ENCODE measurements at regions not wholly inside any gene's neighbourhood (a gene's known extent, or its start where the extent isn't known, plus 50 kb on each side); places are given as distances from the start of the nearest gene placed in this dataset.

DNA sequence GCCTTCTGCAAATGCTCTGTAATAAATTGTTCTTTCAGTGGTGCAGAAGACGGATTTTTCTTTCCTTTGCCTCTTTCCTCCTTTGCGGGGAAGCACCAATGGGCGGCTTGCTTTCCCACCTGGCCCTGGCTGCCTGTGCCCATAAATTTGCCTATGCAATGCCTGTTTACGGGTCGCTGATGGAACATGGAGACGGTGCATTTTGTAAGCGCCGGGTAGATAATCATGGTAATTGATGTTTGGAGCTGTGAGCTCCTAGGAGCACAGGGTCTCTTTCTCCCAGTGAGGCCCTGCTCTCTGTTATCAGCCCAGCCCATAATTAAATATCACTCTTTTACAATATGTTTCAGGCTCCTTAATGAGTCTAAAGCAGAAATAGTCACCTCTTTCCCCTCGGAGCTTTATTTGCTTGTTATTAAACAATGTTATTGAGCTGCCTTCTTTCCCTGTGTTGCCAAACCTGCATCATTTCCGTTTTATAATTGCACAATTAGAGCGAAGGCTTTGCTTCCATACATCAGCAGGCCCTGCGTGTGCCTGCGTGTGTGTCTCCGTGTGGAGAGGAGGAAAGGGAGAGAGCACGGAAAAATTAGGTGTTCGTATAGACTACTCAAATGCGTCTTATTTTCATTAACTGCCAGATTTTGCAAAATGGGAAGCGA, 437.4 kb upstream of the POU3F3 start:
- DNase-seq, result no peak

DNA sequence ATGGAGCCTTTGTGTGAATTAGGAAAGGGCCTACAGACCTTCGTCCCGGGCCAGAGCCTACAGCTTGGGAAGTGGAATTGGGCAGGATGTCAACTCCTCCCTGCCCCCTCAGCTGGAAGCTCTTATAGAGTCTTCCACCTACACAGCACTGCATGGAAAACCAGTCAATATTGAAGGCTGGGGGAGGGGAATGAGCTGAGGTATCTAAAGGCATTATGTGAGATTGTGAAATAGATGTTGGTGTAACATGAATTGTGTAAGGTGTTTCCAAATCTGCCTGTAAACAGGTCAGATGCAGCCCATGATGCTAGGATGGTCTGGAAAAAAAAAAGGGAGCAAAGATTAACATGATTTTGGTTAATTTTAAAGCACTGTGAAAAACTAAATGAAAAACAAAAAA, 433.5 kb upstream of the POU3F3 start:
- no peak for DNase-seq

DNA sequence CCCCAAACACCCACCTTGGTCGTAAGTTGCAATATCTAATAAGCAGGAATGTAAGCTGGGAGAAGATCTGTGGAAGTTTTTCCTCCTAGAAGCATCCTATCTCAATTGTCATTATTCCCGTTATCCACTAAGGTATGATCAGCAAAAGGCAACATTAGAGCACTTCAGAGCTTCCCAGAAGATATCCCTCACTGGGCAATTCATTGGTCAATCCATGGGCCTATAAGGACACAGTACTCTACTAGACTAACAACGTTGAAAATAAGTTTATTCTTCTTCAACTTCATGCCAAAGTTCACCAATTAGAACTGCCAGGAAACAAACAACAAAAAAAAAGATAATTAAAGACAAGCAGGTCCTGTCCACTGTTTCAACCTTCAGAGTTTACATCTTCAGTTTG, 433.0 kb upstream of the POU3F3 start:
- DNase-seq, result no peak

DNA sequence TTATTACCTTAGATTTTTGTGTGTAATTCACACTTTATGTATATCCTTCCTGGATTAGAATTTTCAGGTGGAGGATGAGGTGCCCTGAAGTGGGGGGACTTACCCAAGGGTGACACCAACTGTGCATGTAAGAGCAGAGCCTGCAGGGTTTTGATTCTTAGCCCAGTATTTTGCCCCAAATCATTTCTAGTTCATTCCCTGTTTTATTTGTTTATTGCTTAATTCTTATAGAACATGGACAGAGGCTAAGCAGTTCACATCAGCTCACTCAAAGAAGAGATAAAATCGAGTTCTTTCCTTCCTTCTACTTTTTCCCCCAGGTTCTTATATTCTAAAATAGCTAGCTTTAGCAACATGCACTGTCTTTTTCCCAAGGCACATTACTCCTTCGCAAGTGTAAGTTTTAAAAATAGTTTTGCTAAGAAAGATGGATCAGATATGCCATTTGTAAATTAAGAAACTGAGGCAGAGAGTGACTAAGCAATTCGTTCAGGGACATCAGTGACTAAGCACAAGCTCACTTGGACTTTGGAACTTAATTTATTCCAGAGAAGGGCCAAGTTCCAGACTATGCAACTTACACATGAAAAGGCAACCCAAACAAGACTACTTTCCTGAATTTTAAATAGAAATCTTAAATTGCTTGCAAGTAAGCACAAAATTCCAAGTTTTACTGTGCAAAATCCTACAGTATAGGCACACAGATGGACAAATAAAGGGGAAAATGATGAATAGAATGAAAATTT, 427.9 kb upstream of the POU3F3 start:
- DNase-seq, result no peak

DNA sequence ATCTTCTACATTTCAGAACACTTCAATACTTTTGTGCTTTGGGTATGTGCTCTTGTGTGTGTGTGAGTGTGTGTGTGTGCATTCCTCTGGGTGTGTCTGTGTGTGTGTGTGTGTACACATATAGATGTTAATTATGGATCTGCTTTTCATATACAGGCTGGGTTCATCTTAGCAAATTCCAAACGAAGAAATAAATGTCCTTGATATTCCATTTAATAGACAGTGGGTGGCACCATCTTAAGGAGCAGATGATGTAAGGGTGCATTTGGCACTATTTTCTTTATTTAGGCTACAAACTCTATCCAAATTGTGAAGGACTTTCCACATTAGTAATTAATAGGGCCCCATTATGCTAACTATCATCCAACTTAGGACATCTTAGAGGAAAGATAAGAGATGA, 425.8 kb upstream of the POU3F3 start:
- no peak for DNase-seq

DNA sequence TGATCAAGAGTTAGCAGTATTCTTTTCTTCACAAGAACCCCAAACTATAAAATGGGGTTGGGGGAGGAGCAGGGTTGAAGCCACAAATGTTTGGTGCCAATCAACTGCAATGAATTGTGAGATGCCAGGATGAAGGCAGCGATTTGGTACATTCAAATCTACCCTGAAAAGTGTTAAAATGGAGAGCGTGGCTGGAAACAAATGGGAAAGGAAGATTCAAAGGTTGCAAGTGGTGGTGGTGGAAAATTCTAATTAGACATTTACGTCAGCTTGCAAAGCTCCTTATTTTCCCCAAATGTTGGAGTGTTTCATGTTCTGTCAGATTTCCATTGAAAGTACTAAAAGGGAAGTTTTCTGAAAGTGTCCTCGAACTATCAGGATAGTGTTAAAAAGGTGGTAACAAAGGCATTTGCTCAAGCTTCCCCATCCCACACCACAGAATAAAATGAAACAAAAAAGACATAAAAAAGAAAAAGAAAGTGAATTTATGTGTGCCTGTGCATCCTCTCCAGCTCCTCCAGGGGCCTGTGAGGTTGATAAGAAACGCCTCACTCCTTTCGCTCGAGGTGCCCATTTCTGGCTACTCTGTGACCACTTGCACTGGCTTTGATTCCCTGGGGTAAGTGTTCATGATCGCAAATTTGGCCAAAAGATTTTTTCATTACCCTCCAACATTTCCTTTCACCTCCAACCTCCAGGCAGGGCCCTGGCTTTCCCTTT, 424.1 kb upstream of the POU3F3 start:
- no peak for DNase-seq

DNA sequence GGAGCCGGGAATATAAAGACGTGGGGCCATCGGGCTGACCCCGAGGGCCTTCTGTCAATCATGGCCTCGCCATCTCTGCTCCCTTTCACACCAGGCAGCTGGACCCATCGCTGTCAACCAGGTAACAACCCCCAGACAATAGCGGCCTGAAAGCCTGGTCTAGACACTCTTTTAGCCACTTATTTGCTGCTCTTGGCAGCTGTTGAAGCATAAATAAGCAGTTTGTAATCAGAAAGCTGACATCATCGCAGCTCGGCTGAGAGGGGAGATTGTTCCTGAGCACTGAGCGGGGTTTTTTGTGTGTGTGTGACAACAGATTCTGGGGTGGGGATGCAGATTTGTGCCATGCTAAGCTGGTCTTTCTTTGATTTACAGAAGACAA, 423.6 kb upstream of the POU3F3 start:
- no peak for DNase-seq

DNA sequence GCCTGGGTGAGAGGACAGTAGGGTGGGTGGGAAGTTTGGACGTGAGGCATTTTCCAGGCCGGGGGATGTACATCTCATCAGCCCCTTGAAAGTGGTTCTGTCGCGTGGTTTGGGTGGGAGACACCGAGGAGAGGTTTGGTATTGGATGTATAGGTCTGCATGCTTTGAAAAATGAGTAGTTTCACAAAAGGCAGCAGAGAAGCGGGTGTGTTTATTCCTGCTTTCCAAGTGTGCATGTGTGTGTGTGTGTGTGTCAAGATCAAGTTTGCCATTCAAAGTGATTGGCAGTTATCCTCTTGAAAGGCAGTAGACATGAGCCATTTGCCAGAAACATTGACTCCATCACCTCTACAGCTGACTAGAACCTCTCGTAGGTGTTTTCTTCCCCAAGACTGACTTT, 423.1 kb upstream of the POU3F3 start:
- no peak for DNase-seq

DNA sequence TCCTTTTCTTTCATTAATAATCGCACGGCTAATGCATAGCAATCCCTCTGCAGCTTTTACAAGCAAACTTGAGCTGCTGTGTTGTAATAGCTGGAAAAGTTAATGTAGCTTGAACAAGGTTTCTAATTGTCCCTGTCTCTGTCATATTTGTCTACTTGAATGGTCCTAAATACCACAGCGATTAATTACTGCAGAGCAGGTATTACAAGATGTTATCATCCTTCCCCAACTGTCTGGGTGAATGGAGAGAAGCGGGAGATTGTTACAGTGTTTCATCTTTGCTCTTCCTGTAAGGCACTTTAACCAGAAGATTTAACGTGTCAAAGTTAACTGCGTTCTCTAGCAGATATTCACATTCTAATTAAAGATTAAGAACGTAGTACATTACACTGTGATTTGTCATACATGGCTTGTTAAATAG, 422.2 kb upstream of the POU3F3 start:
- DNase-seq, result no peak

DNA sequence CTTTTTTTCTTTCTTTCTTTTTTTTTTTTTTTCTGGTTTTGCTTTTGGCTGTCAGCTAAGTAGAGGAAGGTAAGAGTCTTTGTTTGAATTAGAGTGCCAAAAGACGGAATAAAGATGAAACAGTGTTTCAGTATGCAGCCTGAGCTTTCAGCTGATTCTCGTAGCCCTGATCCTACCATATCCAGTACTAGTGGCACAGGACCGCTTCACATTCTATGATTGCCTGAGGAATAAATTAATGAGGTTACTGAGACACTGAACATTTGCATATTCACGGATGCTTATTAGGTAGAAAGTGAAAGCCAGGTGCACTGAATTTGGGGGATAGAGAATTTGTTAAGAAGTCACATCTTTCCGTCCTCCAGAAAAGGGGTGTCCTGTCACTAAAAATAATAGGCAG, 421.5 kb upstream of the POU3F3 start:
- DNase-seq, result no peak

DNA sequence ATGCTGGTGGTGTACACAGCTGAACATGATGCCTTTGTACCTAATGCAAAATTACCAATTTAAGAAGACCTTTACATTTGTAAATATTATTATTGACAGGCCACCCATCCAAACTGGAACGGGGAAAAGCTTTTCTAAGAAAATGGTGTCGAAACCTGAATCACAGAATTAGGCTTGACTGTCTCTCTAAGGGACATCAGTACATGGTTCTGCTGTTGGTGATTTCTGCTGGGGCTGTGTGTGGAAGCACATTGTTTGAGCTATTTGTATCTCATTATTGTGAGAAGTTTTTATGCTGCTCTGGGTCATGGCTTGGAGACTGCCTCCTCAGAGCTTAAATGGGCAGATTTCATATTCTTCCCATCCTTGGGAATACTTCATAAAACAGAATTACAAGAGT, 420.9 kb upstream of the POU3F3 start:
- no peak for DNase-seq

DNA sequence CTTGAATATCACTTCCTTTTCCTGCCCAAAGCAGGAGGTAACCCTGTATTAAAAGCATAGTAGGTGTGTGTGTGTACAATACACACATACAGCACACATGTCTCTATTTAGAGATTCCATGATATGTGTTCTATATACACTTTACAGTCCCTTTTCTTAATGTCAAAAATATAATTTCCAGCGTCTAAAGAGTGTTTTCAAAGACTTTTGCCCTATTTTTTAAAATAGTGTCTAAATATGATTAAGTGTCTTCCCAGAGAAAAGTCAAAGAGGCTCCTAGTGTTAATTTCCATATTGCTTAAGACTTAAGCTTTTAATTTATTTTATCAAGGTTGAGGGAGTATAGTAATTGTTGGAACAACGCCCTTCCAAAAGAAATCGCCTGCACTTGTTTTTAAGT, 420.3 kb upstream of the POU3F3 start:
- DNase-seq, result no peak

DNA sequence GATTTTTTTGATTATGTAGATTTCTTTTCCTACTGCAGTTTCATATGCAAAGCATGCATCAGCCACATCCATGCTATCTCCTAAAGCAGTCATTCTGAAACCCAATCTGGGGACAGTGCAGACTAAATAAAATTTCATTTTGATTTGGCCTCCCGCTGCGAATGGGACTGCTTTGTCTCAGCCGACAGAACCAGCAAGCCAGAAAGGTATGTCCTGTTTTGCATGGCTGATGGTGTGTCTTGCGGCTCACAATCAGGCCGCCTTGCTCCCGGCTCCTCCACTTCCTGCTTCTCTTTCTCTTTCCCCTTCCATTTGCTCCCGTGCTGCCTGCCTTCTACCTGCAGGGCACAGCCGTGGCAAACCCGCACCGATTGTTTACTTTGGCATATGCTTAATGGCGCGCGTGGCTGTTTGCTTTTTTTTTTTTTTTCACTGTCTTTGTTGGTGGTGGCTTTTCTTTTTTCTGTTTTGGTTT, 419.6 kb upstream of the POU3F3 start:
- no peak for DNase-seq

DNA sequence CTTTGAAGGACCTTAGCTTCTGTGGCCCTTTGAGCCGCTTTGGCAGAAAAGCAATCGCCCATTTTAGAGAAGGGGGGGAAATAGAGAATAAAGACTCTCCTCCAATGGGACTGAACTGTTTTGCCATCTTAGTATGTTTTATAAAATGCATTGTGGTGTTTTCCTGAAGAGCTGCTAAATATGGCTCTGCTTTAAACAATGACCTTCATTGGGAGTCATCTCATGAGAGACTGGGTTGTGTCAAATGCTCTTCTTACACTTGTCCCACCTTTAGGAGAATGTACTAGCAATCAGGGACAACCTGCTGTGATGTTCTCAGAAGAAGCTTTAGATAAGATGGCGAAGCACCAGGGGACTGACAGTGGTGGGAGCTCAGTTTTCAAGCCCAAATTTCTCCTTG, 418.9 kb upstream of the POU3F3 start:
- no peak for DNase-seq

DNA sequence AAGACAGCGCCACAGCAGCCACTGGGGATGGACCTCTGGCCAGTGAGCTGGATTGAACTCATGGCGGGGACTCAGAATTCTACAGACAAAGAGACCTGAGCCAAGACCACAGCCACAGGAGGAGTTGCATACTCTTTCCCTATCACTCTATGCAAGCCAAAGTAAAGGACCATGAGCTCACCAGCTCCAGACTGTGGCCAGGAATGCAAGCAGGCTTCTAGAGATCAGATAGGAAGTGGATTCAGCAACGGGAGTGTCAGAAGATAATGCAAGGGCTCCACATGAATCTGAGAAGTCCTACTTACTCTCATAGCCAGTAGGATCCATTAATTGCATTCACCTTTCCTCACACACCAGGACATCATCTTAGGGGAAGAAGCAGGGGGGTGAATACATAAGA, 415.4 kb upstream of the POU3F3 start:
- no peak for DNase-seq

DNA sequence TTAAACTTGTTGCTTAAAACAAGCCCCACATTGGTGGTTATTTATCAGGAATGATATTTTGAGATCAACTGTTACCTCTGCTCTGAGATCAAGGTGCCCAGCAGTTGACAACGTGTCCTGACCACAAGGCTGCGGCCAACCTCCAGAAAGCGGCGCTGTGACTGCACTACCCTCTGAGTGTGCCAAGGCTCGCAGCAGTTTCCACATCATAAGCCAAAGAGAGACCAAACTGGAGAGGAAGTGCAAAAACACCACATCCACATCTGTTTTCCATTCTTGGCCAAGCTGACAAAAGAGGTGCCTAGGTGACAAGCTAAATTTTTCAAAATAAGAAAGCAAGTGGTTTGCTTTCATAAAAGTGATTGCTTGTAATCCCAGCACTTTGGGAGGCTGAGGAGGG, 410.8 kb upstream of the POU3F3 start:
- no peak for DNase-seq

DNA sequence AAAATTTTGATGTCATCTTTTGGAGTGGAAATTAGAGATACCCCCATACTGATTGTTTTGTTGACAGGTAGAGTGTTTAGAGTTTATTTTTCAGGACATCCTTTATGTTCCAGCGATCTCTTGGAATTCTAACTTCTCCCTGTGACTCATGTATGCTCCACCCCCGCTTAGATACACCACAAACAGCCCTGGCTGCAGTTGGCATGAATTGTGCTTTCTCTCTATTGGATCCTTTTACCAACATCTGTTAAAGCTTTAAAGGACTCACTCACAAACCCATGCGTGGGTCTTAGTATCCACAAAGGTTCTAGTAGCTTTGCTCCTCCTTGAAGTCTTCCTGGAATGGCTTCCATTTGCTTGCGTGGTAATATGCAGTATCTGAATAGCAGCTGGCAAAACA, 409.5 kb upstream of the POU3F3 start:
- no peak for DNase-seq

DNA sequence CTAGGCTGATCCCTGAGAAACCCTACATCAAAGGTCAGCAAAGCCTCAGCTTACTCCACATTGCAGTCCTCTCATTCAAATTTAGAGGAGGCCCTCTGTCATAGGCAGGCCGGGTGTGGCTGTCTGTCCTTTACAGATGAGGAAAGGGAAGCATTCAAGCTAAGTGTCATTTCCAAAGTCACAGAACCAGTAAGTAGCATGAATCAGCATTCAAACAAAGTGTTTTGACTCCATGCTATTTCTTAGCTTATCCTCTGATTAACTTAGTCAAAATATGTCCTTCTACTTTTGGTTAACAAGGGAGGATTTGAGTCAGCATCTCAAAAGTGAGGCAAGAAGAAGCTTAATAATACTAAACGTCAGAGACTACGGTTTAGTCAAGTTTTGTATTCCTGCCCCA, 409.0 kb upstream of the POU3F3 start:
- no peak for DNase-seq

DNA sequence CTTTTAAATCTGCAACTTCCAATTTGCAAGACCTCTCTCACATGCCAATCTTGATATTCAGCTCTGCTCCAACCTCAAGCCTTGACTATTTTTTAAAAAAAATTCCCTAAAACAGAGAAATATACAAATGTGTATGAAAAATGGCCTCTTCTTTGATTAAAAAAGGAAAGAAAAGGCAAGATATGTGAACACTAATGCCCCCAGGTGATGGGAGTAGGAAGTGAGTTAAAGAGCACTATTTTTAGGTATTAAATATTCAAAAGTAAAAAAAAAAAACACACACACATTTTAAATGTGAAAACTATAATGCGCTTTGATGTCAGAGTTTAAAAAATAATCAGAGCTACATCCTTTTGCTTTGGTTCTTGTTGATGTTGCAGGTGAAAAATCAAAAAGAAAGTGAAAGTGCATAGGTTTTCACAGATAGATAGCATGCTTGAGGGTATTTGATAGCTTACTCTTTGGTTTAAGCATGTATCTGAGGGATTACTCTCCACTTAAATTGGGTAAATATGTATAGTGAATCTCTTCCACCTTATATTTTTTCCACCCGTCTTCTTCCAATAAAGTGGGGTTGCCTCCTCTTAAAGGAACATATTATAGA, 406.0 kb upstream of the POU3F3 start:
- no peak for DNase-seq

DNA sequence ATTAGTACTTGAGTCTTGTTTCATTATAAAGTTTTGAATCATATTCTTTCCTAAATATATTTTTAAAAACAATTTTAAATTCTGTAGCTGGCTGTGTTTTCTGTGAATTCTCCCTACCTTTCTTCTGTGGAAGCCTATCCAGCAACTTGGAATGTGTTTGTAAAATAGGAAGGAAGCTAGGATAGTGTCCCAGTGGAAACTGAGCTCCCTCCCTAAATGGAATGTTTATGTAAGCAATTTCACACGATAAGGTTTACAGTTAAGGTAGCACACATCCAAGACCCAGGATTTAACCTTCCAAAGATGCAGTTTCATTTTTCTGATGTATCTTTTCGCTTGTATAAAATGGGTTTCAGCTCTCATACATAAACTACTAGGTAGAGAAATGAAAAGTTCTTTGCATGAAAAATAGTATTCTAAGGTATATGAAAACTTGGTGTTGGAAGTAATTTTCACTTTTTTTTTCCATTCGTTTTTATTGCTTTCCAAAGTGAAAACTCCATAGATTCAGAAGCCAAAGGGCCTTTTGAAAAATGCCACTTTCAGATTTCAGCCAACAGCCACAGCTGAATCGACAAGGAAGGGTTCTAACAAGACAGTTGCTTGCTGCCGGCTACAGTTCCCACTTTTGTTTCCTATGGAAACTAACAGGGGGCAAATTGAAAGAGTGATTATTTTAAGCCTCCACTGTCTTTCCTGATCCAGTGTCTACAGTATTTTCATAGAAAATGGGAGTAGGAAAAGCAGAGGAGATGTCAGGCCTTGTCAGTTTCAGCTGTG, 405.1 kb upstream of the POU3F3 start:
- no peak for DNase-seq

DNA sequence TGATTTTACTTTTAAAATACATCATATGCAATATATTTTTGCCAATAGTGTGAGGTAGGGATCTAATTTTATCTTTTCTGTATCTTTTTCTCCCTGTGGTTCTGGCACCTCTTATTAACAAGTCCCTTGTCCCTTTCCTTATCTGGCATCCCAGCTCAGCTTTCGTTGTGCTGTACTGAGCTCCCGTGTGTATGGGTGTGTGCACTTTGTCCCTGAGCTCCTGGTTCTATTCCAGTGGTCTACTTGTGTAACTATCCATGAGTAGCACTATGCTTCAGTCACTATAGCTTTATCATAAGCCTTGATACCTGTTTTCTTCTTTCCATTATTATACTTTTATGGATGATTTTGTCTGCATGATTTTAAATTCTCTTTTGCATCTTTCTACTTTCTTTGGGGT, 401.4 kb upstream of the POU3F3 start:
- DNase-seq, result no peak

DNA sequence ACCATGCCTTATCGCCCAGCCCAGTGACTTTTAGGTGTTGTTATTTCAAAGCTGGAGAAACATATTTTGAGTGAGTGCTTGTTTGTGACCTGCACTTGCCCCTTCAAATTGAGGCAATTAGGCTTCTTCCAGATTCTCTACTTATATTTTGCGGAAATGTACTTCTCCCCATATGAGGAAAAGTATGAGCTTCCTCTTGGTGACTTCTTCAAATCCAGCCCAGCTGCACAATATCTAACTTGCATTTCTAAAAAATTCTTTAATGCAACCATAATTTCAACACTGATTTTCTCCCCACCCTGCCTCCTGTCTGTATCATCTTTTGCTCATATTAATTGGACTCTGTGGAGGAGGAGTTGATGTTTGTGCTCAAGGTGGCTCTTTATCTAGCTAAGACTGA, 391.2 kb upstream of the POU3F3 start:
- no peak for DNase-seq

DNA sequence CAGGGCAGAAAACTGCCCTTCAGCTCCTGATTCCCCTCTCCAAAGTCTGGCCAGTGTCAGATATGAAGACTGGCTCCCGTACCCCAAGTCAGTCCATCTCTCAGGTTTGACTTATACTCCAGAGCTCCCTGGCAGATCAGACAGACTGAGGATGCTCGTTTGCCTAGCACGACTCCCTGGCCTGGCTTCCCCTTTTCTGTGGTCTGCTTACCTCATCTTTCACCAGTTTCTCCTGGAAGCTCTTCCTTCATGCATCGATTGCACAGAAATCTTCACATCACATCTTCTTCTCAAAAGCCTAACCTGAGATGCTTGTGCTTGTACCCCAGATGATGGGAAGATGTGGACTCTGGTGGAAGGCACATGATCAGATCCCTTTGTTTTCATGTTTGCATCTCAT, 387.9 kb upstream of the POU3F3 start:
- DNase-seq, result no peak
